HG02852 (cell line): ENCODE measurements at regions not wholly inside any gene's neighbourhood (a gene's known extent, or its start where the extent isn't known, plus 50 kb on each side); places are given as distances from the start of the nearest gene placed in this dataset.
"Not testable (repeated sequence)": the region's sequence is repeated elsewhere in the genome, so short reads cannot be mapped to it uniquely, and the experiment has no call there.

Experiments
- ATAC-seq: cut with Tn5 transposase; IDR thresholded peaks from one replicate; pipeline ENCODE4 v1.9.1; 2021; ENCODE audit warnings: mild to moderate bottlenecking, moderate library complexity; ENCODE audit not compliant: unreplicated experiment

DNA sequence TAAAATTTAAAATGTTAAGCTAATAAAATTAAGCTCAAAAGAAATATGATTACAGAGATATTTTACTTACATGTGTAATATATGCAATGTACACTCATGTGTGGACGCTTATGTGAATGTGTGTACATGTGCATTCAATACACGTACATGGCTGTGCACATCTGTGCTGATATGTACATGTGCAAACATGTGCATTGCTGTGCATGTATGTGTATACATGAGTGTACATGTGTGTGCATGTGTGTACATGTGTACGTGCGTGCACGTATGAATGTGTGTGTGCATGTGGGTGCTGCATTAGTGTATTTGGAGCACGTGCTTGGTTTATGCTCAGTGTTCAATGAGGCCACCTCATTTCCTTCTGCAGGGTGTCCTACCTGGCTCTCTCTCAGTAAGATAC is 88.2 kb upstream of the TMEM18 start:
- no peak for ATAC-seq

DNA sequence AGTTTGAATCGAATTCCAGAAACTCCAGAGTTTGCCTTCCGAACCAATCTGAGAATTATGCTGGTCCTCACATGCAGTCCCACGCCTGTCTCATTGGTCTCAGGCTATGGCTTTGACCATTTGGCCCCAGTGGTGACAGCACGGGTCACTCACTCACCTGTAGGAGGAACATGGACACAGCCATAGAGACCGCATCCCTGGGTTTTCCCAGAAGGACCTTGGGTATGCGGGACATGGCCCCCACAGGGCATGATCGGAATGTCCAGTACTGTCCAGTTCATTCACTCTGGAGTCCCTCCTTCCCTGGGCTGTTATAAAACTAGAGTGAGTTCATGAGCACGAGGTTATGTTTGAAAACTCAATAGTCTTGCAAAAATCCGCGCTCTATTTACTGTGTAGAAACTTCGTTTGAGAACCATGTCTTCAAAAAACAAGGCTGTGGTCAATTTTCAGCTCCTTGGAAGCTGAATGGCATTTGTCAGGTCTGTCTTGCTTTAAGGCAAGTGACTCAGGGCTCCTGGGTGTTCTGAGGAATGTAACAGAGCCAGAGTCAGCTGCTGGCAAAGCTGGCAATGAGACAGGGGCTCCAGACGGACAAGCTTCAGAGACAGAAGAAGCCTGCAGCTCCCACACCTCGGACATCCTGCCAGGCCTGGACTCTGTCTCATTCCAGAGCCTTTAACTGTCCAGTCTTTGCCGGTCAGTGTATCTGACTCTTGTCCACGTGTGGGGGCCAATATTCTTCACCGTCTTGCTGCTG is 86.7 kb upstream of the TMEM18 start:
- ATAC-seq, result no peak

DNA sequence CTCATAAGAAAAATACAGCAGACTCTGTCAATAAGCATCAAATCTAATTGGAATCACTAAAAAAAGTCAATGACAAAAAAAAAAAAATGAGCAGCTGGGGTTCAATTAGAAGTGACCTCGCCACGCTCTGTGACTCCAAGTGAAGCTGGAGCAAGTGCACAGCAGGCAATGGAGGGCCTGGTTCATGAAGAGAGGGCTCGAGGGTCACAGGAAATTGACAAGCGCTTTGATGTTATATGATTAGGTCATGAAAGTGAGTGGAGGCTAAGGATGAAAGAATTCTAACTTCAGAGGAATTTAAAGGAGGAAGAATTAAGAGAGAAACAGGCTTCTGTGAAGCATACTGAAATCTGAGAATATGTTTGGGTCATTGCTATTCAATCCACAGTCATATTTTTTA is 85.4 kb upstream of the TMEM18 start:
- ATAC-seq, result no peak

DNA sequence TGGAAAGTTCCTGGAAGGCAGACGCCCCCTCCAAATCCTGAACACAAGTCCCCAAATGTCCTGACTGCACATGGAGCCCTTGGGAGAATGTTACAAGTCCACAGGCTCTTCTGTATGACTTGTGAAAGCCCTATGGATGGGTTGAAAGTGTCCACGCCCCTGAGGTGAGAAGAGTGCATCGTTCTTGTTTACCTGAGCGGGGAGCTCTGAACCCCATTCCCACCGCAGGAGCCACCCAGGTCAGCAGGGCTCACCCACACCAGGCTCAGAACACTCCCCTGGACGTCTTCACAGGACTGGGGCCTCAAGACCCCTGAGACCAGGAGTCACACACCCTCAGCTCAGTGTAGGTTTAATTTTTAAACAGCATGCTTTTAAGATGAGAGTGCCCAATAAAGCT is 84.2 kb upstream of the TMEM18 start:
- ATAC-seq, result no peak

DNA sequence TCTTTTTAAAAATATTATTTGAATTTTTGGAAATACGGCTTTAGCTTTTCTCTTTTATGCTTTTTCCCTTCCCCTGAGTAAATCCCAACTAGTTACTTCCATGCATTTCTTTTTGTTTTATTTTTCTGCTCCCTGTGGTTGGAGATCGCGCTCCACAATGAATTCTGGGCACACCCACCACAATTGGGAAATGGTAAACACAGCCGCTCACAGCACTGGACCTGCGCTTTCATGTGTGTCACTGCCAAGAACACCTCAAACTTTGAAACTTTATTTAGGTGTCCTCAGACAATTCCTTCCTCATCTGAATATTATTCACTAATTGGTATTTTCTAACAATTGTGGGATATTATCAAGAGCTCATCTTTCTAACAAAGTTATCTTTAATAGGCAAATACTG is 82.8 kb upstream of the TMEM18 start:
- ATAC-seq, result no peak

DNA sequence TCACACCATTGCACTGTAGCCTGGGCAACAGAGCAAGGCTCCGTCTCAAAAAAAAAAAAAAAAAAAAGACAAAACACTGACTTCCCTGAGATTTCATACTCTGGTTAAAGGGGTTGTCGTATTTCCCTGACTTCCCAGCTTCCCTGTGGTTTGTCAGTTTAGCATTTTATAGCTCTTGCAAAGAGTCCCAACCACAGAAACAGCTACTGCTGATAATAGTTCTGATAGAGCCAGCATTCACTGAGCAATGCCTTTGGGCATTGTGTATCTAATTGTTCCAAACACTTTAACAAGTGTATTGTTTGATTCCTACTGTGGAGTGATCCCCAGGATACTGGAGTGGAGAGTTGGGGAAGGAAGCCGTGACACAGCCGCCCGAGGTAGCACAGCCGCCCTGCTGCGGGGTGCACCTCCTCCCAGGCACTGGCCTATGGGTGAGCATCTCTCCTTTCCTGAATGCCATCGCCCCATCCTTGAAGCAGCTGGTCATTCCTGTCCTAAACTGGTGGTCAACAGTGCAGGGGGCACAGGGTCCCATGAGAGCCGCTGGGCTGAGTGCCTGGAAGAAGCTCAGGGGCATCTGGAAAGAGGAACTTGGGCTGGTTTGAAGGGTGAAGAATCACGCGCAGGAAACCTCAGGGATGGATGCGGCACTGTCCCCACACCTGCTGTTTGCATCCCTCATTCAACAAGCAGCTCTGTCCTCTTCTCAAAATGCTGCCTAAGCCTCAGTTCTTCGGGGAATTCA is 81.0 kb upstream of the TMEM18 start:
- ATAC-seq, result no peak

DNA sequence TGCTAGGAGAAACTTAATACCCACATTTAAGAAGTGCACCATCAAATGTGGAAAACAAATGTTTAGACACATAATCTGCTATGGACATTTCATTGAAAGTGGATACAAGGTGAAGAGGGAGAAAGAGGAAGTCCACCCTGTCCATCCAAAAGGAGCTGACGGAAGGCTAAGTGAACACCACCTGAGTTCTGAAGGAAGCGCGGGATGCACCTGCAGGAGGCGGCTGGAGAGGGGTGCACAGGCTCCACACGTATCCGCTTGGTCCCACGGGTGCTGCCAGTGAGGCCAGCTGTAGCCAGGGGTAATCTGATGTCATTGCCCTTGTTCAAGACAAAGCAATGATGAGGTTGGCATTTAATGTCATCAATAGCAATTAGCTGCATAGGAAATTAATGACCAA is 75.9 kb upstream of the TMEM18 start:
- ATAC-seq, result no peak

DNA sequence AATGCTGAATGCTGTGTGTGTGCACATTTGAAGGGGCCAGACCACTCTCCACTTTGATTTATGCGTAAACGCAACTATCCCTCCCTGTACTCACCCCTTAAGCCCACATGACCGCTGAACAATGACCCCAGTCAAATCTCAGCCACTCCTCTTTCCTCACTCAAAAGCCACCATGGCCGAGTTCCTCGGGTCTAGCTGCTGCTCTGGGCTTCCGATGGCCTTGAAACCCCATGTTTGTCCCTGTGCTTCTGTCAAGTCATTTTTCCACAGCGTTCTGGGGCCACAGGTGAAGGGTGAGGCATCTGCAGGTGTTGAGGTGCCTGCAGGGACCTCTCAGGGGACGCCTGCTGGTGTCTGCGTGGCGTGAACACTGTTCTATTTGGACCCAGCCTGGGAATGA is 74.3 kb upstream of the TMEM18 start:
- ATAC-seq, result no peak

DNA sequence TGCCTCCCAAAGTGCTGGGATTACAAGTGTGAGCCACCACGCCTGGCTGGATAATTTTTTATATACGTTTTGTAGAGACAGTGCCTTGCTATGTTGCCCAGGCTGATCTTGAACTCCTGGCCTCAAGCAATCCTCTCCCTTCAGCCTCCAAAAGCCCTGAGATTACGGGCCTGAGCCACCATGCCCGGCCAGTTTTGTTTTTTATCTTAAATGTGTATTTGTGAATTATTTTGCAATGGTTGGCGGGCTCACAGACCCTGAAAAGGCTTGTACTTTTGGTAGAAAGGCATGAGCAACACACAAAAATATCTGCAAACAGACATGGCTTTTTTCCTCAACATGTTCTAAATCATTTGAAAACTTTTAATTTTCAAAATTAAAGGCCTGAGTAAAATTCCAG is 73.4 kb upstream of the TMEM18 start:
- no peak for ATAC-seq

DNA sequence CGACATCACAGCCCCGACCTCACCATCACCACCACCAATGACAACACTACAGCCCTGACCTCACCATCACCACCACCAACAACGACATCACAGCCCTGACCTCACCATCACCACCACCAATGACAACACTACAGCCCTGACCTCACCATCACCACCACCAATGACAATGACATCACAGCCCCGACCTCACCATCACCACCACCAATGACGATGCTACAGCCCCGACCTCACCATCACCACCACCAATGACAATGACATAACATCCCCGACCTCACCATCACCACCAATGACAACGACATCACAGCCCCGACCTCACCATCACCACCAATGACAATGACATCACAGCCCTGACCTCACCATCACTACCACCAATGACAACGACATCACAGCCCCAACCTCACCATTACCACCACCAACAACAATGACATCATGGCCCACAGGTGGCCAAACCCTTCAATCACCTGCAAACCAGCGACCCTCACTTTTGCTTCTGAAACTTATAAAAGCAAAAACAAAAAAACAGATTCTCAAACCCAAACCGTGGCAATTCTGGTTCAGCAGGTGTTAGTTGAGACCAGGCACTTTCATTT is 70.7 kb upstream of the TMEM18 start:
- no peak for ATAC-seq

DNA sequence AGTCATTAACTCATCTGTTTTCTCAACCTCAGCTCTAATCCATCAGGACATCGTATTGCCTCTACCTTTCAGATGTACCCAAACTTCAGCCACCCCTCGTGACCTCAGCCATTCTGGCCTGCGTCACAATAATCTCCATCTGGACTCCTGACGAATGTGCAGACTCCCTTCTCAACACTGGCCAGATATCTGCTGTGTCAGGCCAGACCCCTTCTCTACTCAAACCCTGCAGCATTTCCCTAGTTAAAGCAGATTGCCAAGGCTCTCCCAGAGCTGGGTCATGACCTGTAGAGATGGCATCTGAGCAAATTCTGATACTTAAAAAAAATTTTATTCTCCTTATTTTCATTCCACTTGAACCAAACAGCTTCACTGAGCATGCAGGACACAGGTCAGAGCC is 69.5 kb upstream of the TMEM18 start:
- ATAC-seq, result no peak

DNA sequence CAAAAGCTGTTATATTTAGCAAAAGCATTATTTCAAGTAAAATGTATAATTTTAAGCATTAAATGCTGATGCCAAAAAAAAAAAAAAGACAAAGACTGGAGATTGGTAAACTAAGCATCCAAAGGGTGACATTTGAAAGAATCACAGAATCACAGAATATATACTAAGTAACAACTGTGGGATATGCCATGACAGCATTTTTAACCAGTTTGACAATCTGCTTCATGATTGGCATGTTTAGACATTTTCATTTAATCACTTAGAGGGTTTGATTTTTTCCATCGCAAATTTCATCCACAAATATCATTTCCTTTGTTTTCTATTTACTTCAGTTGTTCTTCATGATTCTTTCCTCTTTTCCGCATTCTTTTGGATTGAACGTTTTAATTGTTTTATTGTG is 66.9 kb upstream of the TMEM18 start:
- no peak for ATAC-seq

DNA sequence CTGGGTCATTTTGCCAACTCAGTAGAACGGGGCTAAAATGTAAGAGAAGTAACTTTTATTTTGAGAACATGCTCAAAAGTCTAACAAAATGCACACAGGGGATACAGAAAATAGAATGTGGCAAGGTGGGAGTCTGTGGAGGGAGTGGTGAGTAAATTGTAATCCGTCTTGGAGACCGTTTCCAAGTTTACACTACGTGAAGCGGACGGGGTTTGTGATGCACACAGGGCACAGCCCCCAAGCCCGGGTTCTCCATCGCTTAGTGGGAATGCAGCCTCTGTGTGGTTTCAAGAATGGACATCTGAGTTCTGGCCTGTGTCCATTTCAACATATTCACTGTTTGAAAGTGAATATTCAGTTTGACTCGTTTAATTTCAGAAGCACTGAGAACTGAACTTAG is 65.0 kb upstream of the TMEM18 start:
- no peak for ATAC-seq

DNA sequence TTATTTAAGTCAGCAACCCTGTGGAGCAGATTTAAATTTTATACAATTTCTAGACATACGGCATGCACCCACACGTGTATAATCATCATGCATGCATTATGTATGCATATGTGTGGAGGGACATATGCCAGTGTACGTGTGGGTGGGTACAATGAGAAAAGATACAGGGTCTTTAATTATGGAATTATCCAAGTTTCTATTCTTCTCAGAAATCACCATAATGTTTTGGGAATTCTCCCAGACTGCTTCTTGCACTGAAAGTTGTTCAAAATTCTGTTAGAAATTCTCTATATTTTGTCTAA is 63.9 kb upstream of the TMEM18 start:
- ATAC-seq, result no peak

DNA sequence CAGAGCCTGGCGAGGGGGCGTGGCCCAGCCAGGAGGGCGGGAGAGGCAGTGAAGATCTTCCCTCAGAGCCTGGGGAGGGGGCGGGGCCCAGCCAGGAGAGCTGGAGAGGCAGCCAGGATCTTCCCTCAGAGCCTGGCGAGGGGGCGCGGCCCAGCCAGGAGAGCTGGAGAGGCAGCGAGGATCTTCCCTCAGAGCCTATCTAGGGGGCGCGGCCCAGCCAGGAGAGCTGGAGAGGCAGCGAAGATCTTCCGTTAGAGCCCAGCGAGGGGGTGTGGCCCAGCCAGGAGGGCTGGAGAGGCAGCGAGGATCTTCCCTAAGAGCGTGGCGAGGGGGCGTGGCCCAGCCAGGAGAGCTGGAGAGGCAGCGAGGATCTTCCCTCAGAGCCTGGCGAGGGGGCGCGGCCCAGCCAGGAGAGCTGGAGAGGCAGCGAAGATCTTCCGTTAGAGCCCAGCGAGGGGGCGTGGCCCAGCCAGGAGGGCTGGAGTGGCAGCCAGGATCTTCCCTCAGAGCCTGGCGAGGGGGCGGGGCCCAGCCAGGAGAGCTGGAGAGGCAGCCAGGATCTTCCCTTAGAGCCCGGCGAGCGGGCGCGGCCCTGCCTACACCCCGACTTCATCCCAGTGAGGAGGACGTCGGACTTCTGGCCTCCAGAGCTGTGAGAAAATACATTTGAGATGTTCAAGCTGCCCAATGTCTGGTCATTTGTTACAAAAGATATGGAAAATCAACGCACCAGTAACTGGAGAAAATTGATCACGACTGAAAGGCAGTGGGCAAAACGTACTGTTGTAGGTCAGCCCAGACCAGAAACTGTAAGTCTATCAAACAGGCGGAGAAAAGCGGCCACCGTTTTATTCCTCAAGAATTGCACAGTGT is 63.4 kb upstream of the TMEM18 start:
- not testable (repeated sequence) for ATAC-seq

DNA sequence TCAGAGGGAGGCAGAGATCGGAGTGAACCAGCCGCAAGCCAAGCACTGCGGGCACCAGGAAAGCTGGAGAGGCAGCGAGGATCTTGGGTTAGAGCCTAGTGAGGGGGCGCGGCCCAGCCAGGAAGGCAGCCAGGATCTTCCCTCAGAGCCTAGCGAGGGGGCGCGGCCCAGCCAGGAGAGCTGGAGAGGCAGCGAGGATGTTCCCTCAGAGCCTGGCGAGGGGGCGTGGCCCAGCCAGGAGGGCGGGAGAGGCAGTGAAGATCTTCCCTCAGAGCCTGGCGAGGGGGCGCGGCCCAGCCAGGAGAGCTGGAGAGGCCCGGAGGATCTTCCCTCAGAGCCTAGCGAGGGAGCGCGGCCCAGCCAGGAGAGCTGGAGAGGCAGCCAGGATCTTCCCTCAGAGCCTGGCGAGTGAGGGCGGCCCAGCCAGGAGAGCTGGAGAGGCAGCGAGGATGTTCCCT is 62.7 kb upstream of the TMEM18 start:
- not testable (repeated sequence) for ATAC-seq

DNA sequence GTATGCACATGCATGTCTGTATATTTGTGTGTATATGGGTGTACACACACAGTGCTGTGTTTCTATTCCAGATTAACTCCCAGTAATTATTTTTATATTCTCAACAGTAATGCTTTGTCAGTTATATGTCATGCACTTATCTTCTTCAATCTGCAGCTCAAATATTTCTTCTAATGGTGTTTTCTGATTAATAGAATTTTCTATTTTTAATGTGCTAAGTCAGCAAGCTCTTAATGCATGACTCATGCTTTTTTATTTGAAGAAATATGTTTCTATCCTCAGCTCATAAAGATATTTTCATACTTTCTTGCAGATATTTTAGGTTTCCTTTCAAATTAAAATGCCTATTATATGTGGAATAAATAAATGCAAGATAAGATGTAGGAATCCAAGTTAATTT is 59.7 kb upstream of the TMEM18 start:
- no peak for ATAC-seq

DNA sequence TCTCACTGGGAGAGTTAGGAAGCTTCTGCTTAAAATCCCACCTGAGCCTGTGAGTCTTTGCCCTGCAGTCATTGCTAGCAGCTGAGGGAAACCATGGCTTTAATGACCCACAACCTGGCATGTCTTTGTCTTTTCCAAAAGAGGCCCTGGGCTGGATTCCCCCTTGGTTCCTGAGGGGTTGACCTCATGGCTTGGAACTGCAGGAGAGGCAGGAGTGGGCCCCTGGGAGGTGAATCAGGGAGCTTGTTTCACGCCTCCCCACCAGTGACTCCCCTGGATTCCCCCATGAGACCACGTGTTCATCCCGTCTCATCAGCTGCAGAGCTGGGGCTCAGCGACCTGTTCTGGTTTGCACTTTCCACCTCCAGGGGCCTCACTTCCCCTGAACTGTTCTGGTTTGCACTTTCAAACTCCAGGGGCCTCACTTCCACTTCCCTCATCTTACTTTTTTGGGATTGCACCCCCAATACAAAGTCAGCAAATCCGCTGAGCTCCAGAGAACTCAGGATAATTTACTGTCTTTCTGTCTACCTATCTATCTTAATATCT is 58.5 kb upstream of the TMEM18 start:
- ATAC-seq, result peak; percentile 91

DNA sequence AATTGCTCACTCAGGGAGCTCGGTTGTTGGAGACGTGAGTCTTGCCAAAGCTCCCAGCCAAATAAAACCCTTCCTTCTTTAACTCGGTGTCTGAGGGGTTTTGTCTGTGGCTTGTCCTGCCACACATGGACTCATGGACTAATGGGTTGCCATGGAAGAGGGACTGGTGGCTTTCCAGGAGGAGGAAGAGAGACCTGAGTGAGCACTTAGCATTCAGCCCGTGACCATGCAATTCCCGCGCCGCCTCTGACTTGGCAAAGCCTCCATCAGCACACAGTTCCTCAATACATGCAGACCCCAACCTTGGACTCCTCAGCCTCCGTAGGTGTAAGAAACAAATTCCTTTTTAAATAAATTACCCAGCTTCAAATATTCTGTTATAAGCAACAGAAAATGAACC is 57.3 kb upstream of the TMEM18 start:
- no peak for ATAC-seq

DNA sequence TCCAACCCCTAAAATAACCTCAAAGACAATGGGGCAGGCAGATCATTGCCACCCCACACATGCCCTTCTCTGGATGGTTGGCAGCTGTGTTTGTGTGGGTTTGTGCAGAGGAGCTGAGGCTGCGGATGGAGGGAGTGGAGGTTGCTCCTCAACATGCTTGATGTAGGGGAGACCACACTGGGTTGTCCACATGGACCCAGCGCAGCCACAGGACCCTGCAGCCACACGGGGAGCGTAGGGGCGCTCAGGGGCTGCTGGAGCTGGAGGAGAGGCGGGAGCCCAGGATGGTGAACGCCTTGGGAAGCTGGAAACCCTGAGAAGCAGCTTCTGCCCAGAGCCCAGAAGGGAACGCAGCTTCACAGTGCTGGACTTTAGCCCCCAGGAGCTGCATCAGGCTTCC is 56.3 kb upstream of the TMEM18 start:
- ATAC-seq, result no peak

DNA sequence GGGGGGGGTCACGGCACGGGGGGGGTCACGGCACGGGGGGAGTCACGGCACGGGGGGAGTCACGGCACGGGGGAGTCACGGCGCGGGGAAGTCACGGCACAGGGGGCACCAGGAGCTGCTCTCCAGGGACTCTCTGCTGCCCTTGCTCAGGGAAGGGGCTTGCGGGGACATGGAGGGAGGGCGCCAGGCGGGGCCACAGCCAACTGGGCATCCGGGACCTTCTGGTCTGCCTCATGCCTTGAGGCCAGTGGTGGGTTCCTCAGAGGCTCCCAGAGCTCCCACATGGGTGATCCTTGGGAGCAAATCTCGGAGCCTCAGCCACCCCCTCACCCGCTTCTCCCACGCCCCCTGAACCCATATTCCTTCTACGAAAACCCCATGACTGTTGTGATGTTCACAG is 55.8 kb upstream of the TMEM18 start:
- ATAC-seq, result no peak
